IMR-90 (cell line): ENCODE measurements at regions not wholly inside any gene's neighbourhood (a gene's known extent, or its start where the extent isn't known, plus 50 kb on each side); places are given as distances from the start of the nearest gene placed in this dataset.

Source experiments
- ATAC-seq: fragments of 200-7000 bp; cut with Tn5 transposase; 2 replicates; pipeline ENCODE4 v1.9.1; 2020; ENCODE audit warnings: low read depth, mild to moderate bottlenecking, moderate library complexity
- BruUV-seq: library from RNA; stranded (reverse); fragments of 400-500 nt; replicated peaks from 2 replicates; lab custom pipeline; 2021; lab: Mats Ljungman, UMichigan
- CTCF ChIA-PET: fragments of 300-600 bp; formaldehyde crosslinking; extraction: SDS; loops from one replicate; lab custom pipeline; 2021; ENCODE audit warnings: antibody characterized with exemption; lab: Yijun Ruan, JAX
- POLR2A ChIA-PET: fragments of 300-600 bp; sonication (Branson Sonifier 250); formaldehyde crosslinking; loops from one replicate; lab custom pipeline; 2022; ENCODE audit warnings: antibody characterized with exemption; ENCODE audit not compliant: unreplicated experiment; lab: Charles Lee
- DNase-seq: peaks from one replicate; pipeline ENCODE4 v3.0.0; 2013
- H2AFZ ChIP-seq: replicated peaks from 2 replicates; pipeline ENCODE3; 2013; ENCODE audit warnings: low read length, mild to moderate bottlenecking; ENCODE audit not compliant: poor library complexity
- H2AK5ac ChIP-seq: 2 replicates; pipeline ENCODE4 v1.6.1; 2013; ENCODE audit warnings: low read depth, low read length, inconsistent platforms
- H2AK9ac ChIP-seq: replicated peaks from 2 replicates; pipeline ENCODE3; 2013; ENCODE audit warnings: mild to moderate bottlenecking, low read depth, low read length, moderate library complexity; ENCODE audit not compliant: poor library complexity
- H2BK120ac ChIP-seq: 2 replicates; pipeline ENCODE4 v1.6.1; 2013; ENCODE audit warnings: low read depth, low read length, inconsistent platforms
- H2BK15ac ChIP-seq: 3 replicates; pipeline ENCODE4 v1.6.1; 2013; ENCODE audit warnings: low read depth, low read length, inconsistent platforms
- H2BK20ac ChIP-seq: 2 replicates; pipeline ENCODE4 v1.6.1; 2013; ENCODE audit warnings: low read depth, mild to moderate bottlenecking, inconsistent platforms, low read length, moderate library complexity
- H2BK5ac ChIP-seq: 2 replicates; pipeline ENCODE4 v1.6.1; 2013; ENCODE audit warnings: mild to moderate bottlenecking, low read depth, low read length, inconsistent platforms; ENCODE audit not compliant: poor library complexity, severe bottlenecking
- H3K14ac ChIP-seq: replicated peaks from 2 replicates; pipeline ENCODE4 v1.6.1; 2013; ENCODE audit warnings: low read depth, low read length, inconsistent platforms
- H3K18ac ChIP-seq: 2 replicates; pipeline ENCODE4 v1.6.1; 2013; ENCODE audit warnings: low read depth, low read length, control low read depth
- H3K23ac ChIP-seq: 2 replicates; pipeline ENCODE4 v1.6.1; 2013; ENCODE audit warnings: low read depth, low read length, inconsistent platforms
- H3K27ac ChIP-seq: 2 replicates; pipeline ENCODE4 v1.5.1; 2013; ENCODE audit warnings: mild to moderate bottlenecking, control low read depth, low read length; ENCODE audit not compliant: insufficient read depth
- H3K27me3 ChIP-seq: 2 replicates; pipeline ENCODE4 v1.6.1; 2013; ENCODE audit warnings: low read length; ENCODE audit not compliant: control insufficient read depth, insufficient read depth
- H3K36me3 ChIP-seq: 2 replicates; pipeline ENCODE4 v1.6.1; 2013; ENCODE audit warnings: low read length, mixed read lengths; ENCODE audit not compliant: control insufficient read depth, insufficient read depth
- H3K4ac ChIP-seq: 2 replicates; pipeline ENCODE4 v1.6.1; 2013; ENCODE audit warnings: low read depth, low read length, inconsistent platforms
- H3K4me1 ChIP-seq: 2 replicates; pipeline ENCODE4 v1.6.1; 2013; ENCODE audit warnings: low read length, mixed read lengths; ENCODE audit not compliant: control insufficient read depth, insufficient read depth
- H3K4me2 ChIP-seq: 2 replicates; pipeline ENCODE4 v1.6.1; 2013; ENCODE audit warnings: low read depth, mild to moderate bottlenecking, control low read depth, low read length, moderate library complexity
- H3K4me3 ChIP-seq: 2 replicates; pipeline ENCODE4 v1.5.1; 2013; ENCODE audit warnings: low read depth, mild to moderate bottlenecking, control low read depth, low read length, moderate library complexity; ENCODE audit not compliant: insufficient read depth
- H3K56ac ChIP-seq: 2 replicates; pipeline ENCODE4 v1.6.1; 2013; ENCODE audit warnings: low read length, inconsistent platforms; ENCODE audit not compliant: insufficient read depth; ENCODE audit errors: extremely low read depth
- H3K79me1 ChIP-seq, 2 experiments: 2 replicates each; pipeline ENCODE4 v1.6.1; 2013; ENCODE audit warnings: low read length in 2 of 2, inconsistent platforms in 1 of 2, low read depth in 1 of 2
- H3K9ac ChIP-seq: 2 replicates; pipeline ENCODE4 v1.6.1; 2013; ENCODE audit warnings: low read depth, low read length, control low read depth
- H3K9me1 ChIP-seq: 2 replicates; pipeline ENCODE4 v1.6.1; 2013; ENCODE audit warnings: low read length, inconsistent platforms; ENCODE audit not compliant: insufficient read depth
- H3K9me3 ChIP-seq: 2 replicates; pipeline ENCODE4 v1.6.1; 2013; ENCODE audit warnings: low read length; ENCODE audit not compliant: control insufficient read depth, insufficient read depth
- H4K20me1 ChIP-seq: 2 replicates; pipeline ENCODE4 v1.6.1; 2013; ENCODE audit warnings: low read length, inconsistent platforms; ENCODE audit not compliant: insufficient read depth
- H4K5ac ChIP-seq: 2 replicates; pipeline ENCODE4 v1.6.1; 2013; ENCODE audit warnings: mild to moderate bottlenecking, low read depth, low read length, control low read depth
- H4K8ac ChIP-seq, 2 experiments: 2 replicates each; pipeline ENCODE4 v1.6.1; 2013; ENCODE audit warnings: low read depth in 2 of 2, low read length in 2 of 2, control low read depth in 1 of 2, inconsistent platforms in 1 of 2
- H4K91ac ChIP-seq: 2 replicates; pipeline ENCODE4 v1.6.1; 2013; ENCODE audit warnings: low read depth, low read length, inconsistent platforms; ENCODE audit not compliant: insufficient read depth
- BHLHE40 ChIP-seq: fragments of 150-350 bp; IDR thresholded peaks from 2 replicates; pipeline ENCODE4 v1.6.1; 2016; ENCODE audit warnings: mild to moderate bottlenecking, low read depth, low read length
- CEBPB ChIP-seq: IDR thresholded peaks from 2 replicates; pipeline ENCODE4 v1.6.1; 2012; ENCODE audit warnings: low read depth, low read length, improper control_type of control experiment
- CHD1 ChIP-seq: IDR thresholded peaks from 2 replicates; pipeline ENCODE4 v1.6.1; 2012; ENCODE audit warnings: low read depth, low read length, improper control_type of control experiment
- CTCF ChIP-seq: conservative IDR thresholded peaks from 2 replicates; pipeline ENCODE4 v1.5.1; 2012; ENCODE audit warnings: mild to moderate bottlenecking, low read depth, low read length, improper control_type of control experiment
- ELK1 ChIP-seq: fragments of 150-350 bp; IDR thresholded peaks from 2 replicates; pipeline ENCODE4 v1.6.1; 2016; ENCODE audit warnings: low read depth, mild to moderate bottlenecking, low read length, moderate library complexity, borderline replicate concordance
- FOS ChIP-seq: fragments of 150-350 bp; IDR thresholded peaks from 2 replicates; pipeline ENCODE4 v1.6.1; 2016; ENCODE audit warnings: low read depth, low read length
- MAFK ChIP-seq: IDR thresholded peaks from 2 replicates; pipeline ENCODE4 v1.6.1; 2012; ENCODE audit warnings: low read depth, low read length, improper control_type of control experiment
- MAZ ChIP-seq: IDR thresholded peaks from 2 replicates; pipeline ENCODE4 v1.6.1; 2012; ENCODE audit warnings: low read depth, mild to moderate bottlenecking, low read length, improper control_type of control experiment, moderate library complexity, borderline replicate concordance
- MXI1 ChIP-seq: IDR thresholded peaks from 2 replicates; pipeline ENCODE4 v1.6.1; 2012; ENCODE audit warnings: low read depth, mild to moderate bottlenecking, low read length, moderate library complexity, borderline replicate concordance
- NFE2L2 ChIP-seq: fragments of 150-350 bp; IDR thresholded peaks from 2 replicates; pipeline ENCODE4 v1.6.1; 2016; ENCODE audit warnings: low read depth, mild to moderate bottlenecking, low read length
- POLR2A ChIP-seq: IDR thresholded peaks from 2 replicates; pipeline ENCODE4 v1.6.1; 2012; ENCODE audit warnings: mild to moderate bottlenecking, low read depth, low read length
- RAD21 ChIP-seq: IDR thresholded peaks from 2 replicates; pipeline ENCODE4 v1.6.1; 2012; ENCODE audit warnings: low read length, improper control_type of control experiment
- RCOR1 ChIP-seq: IDR thresholded peaks from 2 replicates; pipeline ENCODE4 v1.6.1; 2012; ENCODE audit warnings: mild to moderate bottlenecking, low read length, improper control_type of control experiment; ENCODE audit not compliant: insufficient replicate concordance
- RFX5 ChIP-seq: IDR thresholded peaks from 2 replicates; pipeline ENCODE4 v1.8.0; 2012; ENCODE audit warnings: low read depth, mild to moderate bottlenecking, low read length, moderate library complexity
- SMC3 ChIP-seq: fragments of 150-350 bp; IDR thresholded peaks from 2 replicates; pipeline ENCODE4 v1.6.1; 2016; ENCODE audit warnings: low read depth, mild to moderate bottlenecking, antibody characterized with exemption, low read length, moderate library complexity
- WGBS, 2 experiments: methylation state at CpG; one replicate each; pipeline versions ENCODE4 v1.1.5 to v1.1.7; 2013; ENCODE audit warnings: missing lambda C conversion rate in 2 of 2; ENCODE audit not compliant: insufficient read length in 1 of 2; ENCODE audit errors: extremely low coverage in 2 of 2; 5-methylcytosine and 5-hydroxymethylcytosine counted together
- dilution Hi-C: fragments of 300-500 bp; cut with HindIII; formaldehyde crosslinking; loops from one replicate; pipeline ENCODE4 v1.14.3; 2018; ENCODE audit warnings: low sequenced_read_pairs; ENCODE audit not compliant: unreplicated experiment
- in situ Hi-C: fragments of 300-500 bp; cut with MboI; formaldehyde crosslinking; loops from 3 replicates; pipeline ENCODE4 v1.14.3; 2019; ENCODE audit warnings: low sequenced_read_pairs, inconsistent platforms, mixed read lengths
- intact Hi-C: fragments of 100-400 bp; cut with micrococcal nuclease; formaldehyde crosslinking; loops from 2 replicates; pipeline ENCODE4 v1.10.0; 2022
- TF ChIP-seq, protein P1 (sequence below): fragments of 150-350 bp; IDR thresholded peaks from 2 replicates; pipeline ENCODE4 v1.6.1; 2017; ENCODE audit warnings: mild to moderate bottlenecking, antibody characterized with exemption, low read length, low read depth

DNA sequence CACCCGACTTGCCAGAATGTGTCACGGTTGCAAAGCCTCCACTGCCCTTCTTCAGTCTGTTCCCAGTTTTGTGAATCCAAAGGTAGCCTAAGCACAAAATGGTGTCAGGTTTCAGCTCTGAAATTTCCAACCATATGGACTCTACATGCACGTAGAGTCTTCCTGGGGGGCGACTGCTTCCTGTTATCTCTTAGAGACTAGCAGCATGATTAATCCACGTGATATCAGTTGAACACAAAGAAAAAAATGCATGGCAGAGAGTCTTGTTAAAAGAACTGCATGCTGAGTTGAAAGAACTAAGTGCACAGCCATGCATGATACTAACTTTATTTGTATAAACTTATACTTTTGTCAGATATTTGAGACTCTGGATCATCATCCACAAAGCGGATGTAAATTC lies 404.4 kb downstream of the SOCS6 start:
- POLR2A ChIA-PET: no interaction called here
- DNase-seq: peak; percentile 52

More for the DNA sequence above, 404.4 kb downstream of the SOCS6 start:
- no peak overlapping the region for H3K14ac ChIP-seq
- no peak overlapping the region for H2BK15ac ChIP-seq
- H4K20me1 ChIP-seq: no peaks in the 10 kb centered on the region
- no peaks in the 10 kb centered on the region for H3K27me3 ChIP-seq
- H3K27ac ChIP-seq: no peak overlapping the region
- in situ Hi-C loops (no loop called here), intact Hi-C loops (no loop called here), dilution Hi-C loops (no loop called here)
- H2BK20ac ChIP-seq: no peak overlapping the region
- H3K18ac ChIP-seq: no peak overlapping the region
- no peak overlapping the region for H2BK120ac ChIP-seq
- H3K4ac ChIP-seq: no peak overlapping the region
- 0% methylated on average over 1 of the region's 6 CpGs; no CpG with 5 or more reads in 1 of the 2 experiments for WGBS, 2 experiments
- ATAC-seq: no peak
- no peak overlapping the region for H2BK5ac ChIP-seq
- no peak overlapping the region for H3K23ac ChIP-seq
- H2AFZ ChIP-seq: no peak overlapping the region
- BruUV-seq: no TSS peak
- no peak overlapping the region for H3K9ac ChIP-seq
- no peak overlapping the region for H3K56ac ChIP-seq
- H4K5ac ChIP-seq: no peak overlapping the region
- no peak overlapping the region for H4K8ac ChIP-seq
- TF ChIP-seq RFX5 (no peak), ELK1 (no peak), MAZ (no peak), POLR2A (no peak), CTCF (no peak), RCOR1 (no peak), FOS (no peak), MXI1 (no peak), CEBPB (no peak), RAD21 (no peak), NFE2L2 (no peak), CHD1 (no peak), MAFK (no peak), SMC3 (no peak), BHLHE40 (no peak)
- TF ChIP-seq, protein P1, sequence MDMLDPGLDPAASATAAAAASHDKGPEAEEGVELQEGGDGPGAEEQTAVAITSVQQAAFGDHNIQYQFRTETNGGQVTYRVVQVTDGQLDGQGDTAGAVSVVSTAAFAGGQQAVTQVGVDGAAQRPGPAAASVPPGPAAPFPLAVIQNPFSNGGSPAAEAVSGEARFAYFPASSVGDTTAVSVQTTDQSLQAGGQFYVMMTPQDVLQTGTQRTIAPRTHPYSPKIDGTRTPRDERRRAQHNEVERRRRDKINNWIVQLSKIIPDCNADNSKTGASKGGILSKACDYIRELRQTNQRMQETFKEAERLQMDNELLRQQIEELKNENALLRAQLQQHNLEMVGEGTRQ: no peak
- no peaks in the 10 kb centered on the region for H3K79me1 ChIP-seq
- H3K4me1 ChIP-seq: no peaks in the 10 kb centered on the region
- peaks cover 2% of the 10 kb centered on the region; the same call in 1 of the 2 replicates for H3K9me3 ChIP-seq
- H4K91ac ChIP-seq: no peak overlapping the region
- no peak overlapping the region for H3K4me2 ChIP-seq
- no peaks in the 10 kb centered on the region for H3K36me3 ChIP-seq
- no peak overlapping the region for H2AK5ac ChIP-seq
- H3K9me1 ChIP-seq: no peaks in the 10 kb centered on the region
- H2AK9ac ChIP-seq: no peak overlapping the region
- H3K4me3 ChIP-seq: no peak overlapping the region
- CTCF ChIA-PET: no interaction called here
